Liver (tissue), 3 donors: ENCODE measurements at regions not wholly inside any gene's neighbourhood (a gene's known extent, or its start where the extent isn't known, plus 50 kb on each side); places are given as distances from the start of the nearest gene placed in this dataset.

Experiments
- CTCF ChIP-seq: fragments of 150-350 bp; IDR thresholded peaks from 2 replicates; pipeline ENCODE4 v1.5.1; 2017; ENCODE audit warnings: improper control_type of control experiment, low read depth, low read length; ENCODE audit not compliant: missing input control
- EGR1 ChIP-seq, 2 donors: IDR thresholded peaks; 2 replicates each; pipeline ENCODE4 v1.6.1; 2016 to 2018; ENCODE audit warnings: antibody characterized with exemption in 2 of 2, low read depth in 2 of 2
- GABPA ChIP-seq, 2 donors: IDR thresholded peaks in 1 of 2; conservative IDR thresholded peaks in 1 of 2; 2 replicates each; pipeline ENCODE4 v1.6.1; 2016; ENCODE audit warnings: antibody characterized with exemption in 2 of 2, mild to moderate bottlenecking in 1 of 2, moderate library complexity in 1 of 2
- HNF4G ChIP-seq: IDR thresholded peaks from 2 replicates; pipeline ENCODE4 v1.6.1; 2016; ENCODE audit warnings: antibody characterized with exemption
- JUND ChIP-seq, 2 donors: IDR thresholded peaks; 2 replicates each; pipeline ENCODE4 v1.6.1; 2016; ENCODE audit warnings: antibody characterized with exemption in 2 of 2
- MAX ChIP-seq: IDR thresholded peaks from 2 replicates; pipeline ENCODE4 v1.6.1; 2016; ENCODE audit warnings: antibody characterized with exemption
- RAD21 ChIP-seq, 2 donors: IDR thresholded peaks; 2 replicates each; pipeline ENCODE4 v1.6.1; 2016; ENCODE audit warnings: antibody characterized with exemption in 2 of 2, mild to moderate bottlenecking in 2 of 2
- REST ChIP-seq: IDR thresholded peaks from 2 replicates; pipeline ENCODE4 v1.6.1; 2016; ENCODE audit warnings: antibody characterized with exemption, mild to moderate bottlenecking
- RXRA ChIP-seq, 2 donors: IDR thresholded peaks; 2 replicates each; pipeline ENCODE4 v1.6.1; 2017 to 2018; ENCODE audit warnings: antibody characterized with exemption in 2 of 2, mild to moderate bottlenecking in 1 of 2
- YY1 ChIP-seq: IDR thresholded peaks from 2 replicates; pipeline ENCODE4 v1.6.1; 2016; ENCODE audit warnings: antibody characterized with exemption, mild to moderate bottlenecking
- donor health status: healthy.
- donor health status: healthy.

GRCh38 chr14:38122241-38122640, 85.5 kb upstream of the SSTR1 start:
- TF ChIP-seq RXRA (IDR thresholded peaks at IDR 0.05) (no peak), EGR1 (IDR thresholded peaks at IDR 0.05; ENCODE audit: low read depth in 2 of 2) (no peak), CTCF (no peak), REST (no peak), JUND (IDR thresholded peaks at IDR 0.05) (no peak), MAX (no peak), RAD21 (IDR thresholded peaks at IDR 0.05) (no peak), YY1 (no peak), HNF4G (no peak), GABPA (IDR thresholded peaks at IDR 0.05 in 1 of 2, conservative IDR thresholded peaks at IDR 0.05 in 1 of 2) (no peak)
